Posterior cingulate gyrus (tissue), 11 donors: ENCODE measurements at regions not wholly inside any gene's neighbourhood (a gene's known extent, or its start where the extent isn't known, plus 50 kb on each side); places are given as distances from the start of the nearest gene placed in this dataset.
"Not testable (repeated sequence)": the region's sequence is repeated elsewhere in the genome, so short reads cannot be mapped to it uniquely, and the experiment has no call there.

Source experiments
- DNase-seq, 10 donors: peaks; one replicate each; pipeline versions ENCODE4 v3.0.0 to v3.0.0-alpha.2; 2020 to 2021; ENCODE audit warnings: mixed read lengths in 3 of 10
- intact Hi-C: fragments of 100-400 bp; cut with DNase I; formaldehyde crosslinking; loops from one replicate; pipeline ENCODE4 v1.15.1; 2023

- DNase-seq = no peak
- intact Hi-C loops = no loop called here
Observed at GRCh38 chr1:244758708-244759107, 76.8 kb upstream of the COX20 start.

DNA sequence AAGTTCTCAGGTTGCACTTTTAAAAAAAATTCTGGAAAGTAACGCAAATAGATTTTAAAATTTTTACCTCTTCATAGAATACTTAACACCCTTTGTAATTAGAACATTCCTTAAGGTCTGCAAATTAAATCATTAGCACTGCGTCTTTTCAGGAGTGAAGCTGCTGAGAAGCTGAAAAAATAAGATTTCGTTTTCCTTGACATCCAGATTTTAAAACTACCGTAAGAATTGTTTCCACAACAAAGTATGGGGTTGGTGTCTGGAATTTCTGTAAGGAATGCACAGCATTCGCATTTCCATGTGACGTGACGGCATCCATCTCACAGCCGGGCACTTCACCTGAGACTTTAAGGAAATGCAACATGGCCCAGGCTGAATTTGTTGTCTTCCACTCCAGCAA is 76.3 kb upstream of the COX20 start:
- no peak for DNase-seq
- intact Hi-C loops = no loop called here

- intact Hi-C loops = no loop called here
- no peak for DNase-seq
Observed at GRCh38 chr1:244760471-244760870, 75.0 kb upstream of the COX20 start.

DNA sequence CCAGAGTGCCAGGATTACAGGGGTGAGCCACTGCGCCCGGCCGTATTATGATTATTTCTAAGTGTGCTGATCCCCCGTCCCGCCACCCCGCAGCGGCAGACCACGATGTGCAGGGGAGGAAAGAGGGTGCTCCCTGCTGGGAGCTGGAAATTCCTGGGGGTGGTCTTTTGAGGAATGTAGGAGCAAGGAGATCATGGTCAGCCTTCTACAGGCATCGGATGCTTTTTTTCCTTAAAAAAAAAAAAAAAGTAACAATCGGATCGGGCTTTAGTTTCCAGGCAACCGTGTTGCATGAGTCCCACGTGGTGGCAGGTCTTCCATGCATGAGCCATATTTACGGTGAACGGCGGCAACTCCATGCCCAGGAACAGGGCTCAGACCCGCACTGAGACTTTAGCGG is 74.2 kb upstream of the COX20 start:
- DNase-seq = peak in 2 of 10 donors; percentile 9 to 84
- intact Hi-C loops = no loop called here

GRCh38 chr1:244762629-244763028 is 72.8 kb upstream of the COX20 start:
- DNase-seq = no peak
- intact Hi-C loops = no loop called here

DNA sequence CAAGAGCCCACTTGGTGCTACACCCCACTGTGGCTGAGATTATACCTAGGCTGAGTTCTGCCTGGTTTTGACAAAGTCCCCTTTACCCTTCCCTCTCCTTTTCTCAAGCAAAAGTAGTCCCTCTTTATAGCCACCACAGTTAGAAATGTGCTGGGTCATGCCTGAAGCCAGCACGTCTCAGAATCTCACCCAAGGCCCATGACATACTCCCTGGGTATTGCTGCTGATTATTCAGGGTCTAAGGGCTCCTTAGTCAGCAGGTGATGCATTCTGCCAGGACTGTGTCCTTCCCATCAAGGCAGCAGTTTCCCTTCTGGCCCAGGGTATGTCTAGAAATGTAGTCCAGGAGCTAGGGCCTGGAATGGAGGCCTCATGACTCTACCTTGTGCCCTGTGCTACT is 67.3 kb upstream of the COX20 start:
- DNase-seq = no peak
- intact Hi-C loops = no loop called here

- intact Hi-C loops = no loop called here
Observed at GRCh38 chr1:244768804-244769203, 66.7 kb upstream of the COX20 start.

GRCh38 chr1:244770556-244770955 is 64.9 kb upstream of the COX20 start:
- intact Hi-C loops, DNase-seq: not testable (repeated sequence)

More at GRCh38 chr1:244768804-244769203, 66.7 kb upstream of the COX20 start:
- no peak for DNase-seq

DNA sequence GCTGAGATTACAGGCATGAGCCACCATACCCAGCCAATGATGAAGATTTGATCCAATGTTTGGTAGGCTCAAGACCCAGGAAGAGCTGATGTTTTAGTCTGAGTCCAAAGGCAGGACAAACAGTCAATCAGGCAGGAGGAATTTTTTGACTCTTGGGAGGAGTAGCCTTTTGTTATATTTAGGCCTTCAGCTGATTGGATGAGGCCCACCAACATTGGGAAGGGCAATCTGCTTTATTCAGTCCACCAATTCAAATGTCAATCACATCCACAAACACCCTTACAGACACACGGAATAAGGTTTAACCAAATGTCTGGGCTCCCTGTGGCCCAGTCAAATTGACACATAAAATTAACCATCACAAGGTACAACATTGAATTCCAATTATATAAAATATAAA is 61.9 kb upstream of the COX20 start:
- intact Hi-C loops = no loop called here
- no peak for DNase-seq

DNA sequence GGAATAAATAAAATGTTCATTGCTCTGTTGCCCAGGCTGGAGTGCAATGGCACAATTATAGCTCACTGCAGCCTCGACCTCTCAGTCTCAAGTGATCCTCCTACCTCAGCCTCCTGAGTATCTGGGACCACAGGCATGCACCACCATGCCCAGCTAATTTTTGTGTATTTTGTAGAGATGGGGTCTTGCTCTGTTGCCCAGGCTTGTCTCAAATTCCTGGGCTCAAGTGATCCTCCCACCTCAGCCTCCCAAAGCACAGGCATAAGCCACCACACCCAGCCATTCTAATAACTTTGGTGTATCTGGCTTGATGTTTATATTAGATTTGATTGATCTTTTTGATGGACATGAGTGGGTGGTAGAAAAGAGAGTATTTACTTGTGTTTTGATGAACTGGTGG is 58.7 kb upstream of the COX20 start:
- DNase-seq, intact Hi-C loops: not testable (repeated sequence)

- DNase-seq = no peak
- intact Hi-C loops = no loop called here
Observed at GRCh38 chr1:244778344-244778743, 57.1 kb upstream of the COX20 start.

DNA sequence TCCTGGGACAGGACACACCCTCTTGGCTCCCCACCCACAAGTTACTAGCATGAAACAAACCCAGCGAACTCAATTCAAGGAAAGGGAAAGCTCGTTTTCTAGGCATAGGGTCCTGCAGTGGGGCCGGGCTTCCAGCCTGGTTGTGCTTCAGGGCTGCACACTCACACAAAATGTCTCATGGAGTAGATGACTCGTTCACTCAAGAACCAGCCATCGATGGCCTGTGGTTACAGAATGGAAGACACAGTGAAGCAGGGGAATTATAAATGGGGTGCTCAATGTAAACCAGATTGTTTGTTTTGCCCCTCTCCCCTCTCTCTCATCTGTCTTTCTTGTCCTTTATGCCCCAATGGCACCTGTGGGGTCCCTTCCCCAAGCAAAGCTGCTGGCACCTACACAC is 56.0 kb upstream of the COX20 start:
- DNase-seq = no peak
- intact Hi-C loops = no loop called here

- intact Hi-C loops = no loop called here
- DNase-seq = no peak
Observed at GRCh38 chr1:244780311-244780710, 55.1 kb upstream of the COX20 start.

DNA sequence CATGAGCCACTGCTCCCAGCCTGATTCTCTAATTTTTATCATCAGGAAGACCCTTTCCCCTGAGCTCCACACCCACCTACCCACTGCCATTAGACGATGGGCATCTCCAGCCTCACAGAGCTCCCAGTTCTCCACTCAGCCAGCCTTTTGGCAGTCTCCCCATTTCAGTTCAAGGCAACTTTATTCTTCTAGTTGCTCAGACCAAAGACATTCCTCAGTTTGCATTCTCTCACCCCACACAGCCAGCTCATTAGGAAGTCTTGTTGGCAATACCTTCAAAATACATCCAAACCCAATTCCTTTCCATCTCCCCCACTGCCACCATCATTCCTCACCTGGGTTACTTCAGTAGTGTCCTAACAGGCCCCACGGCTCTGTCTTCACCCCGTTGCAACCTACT is 53.4 kb upstream of the COX20 start:
- DNase-seq = no peak
- intact Hi-C loops = no loop called here

GRCh38 chr1:244783138-244783537 is 52.3 kb upstream of the COX20 start:
- no peak for DNase-seq
- intact Hi-C loops = no loop called here
